ENCODE measurements at regions not wholly inside any gene's neighbourhood (a gene's known extent, or its start where the extent isn't known, plus 50 kb on each side); places are given as distances from the start of the nearest gene placed in this dataset.
"Not testable (repeated sequence)": the region's sequence is repeated elsewhere in the genome, so short reads cannot be mapped to it uniquely, and the experiment has no call there.

DNA sequence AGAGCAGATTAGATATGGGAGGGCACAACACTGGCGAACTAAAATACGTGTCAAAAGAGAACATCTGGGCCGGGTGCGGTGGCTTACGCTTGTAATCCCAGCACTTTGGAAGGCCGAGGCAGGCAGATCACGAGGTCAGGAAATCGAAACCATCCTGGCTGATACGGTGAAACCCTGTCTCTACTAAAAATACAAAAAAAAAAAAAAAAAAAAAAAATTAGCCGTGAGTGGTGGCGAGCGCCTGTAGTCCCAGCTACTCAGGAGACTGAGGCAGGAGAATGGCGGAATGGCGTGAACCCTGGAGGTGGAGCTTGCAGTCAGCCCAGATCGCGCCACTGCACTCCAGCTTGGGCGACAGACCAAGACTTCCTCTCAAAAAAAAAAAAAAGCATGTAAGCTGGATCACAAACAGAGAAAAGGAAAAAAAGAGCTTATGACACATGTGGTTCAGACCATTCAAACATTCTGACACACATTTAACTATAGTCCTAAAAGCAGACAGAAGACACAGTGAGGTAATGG, 1716.9 kb downstream of the SI start:
- DNase-seq, result not testable (repeated sequence)

GRCh38 chr3:163347944-163348343, 1730.4 kb downstream of the SI start:
- no peak for DNase-seq

- peak in 1 of 2 experiments; percentile 10 for DNase-seq
Observed at GRCh38 chr3:163335429-163335828, 1742.9 kb downstream of the SI start.

GRCh38 chr3:163328680-163329079, 1749.6 kb downstream of the SI start:
- no peak for DNase-seq

- DNase-seq, result no peak
Observed at GRCh38 chr3:163327086-163327485, 1751.2 kb downstream of the SI start.

- no peak for DNase-seq
Observed at GRCh38 chr3:163315786-163316185, 1762.5 kb downstream of the SI start.

DNA sequence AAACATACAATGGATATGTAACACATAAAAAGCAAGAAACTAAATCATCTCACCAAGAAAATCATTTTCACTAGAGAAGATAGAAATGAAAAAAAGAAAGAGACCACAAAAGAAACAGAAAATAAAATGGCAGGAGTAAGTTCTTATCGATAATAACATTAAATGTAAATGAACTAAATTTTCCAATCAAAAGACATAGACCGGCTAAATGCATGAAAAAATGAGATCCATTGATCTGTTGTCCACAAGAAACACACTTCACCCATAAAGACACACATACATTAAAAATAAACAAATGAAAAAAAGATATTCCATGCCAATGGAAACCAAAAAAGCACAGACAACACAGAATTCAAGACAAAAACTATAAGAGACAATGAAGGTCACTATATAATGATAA, 1771.9 kb downstream of the SI start:
- no peak for DNase-seq

DNA sequence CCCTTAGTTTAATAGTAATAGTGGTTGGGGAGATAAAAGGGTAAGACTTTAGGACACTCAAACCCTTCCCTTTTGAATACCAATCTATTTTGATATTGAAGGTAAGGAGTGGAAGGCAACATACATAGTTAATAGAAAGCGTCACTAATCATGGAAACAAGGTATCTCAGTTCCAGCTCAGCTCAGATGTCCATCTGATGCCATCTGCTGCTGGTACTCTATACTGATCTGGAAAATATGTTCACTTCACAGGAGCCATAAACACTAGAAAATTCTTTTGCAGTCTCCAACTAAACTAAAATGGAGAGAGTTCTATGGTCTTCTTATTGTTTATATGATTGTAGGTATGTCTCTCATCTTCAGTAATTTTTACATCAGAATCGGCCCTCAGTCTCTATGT, 1777.1 kb downstream of the OTOL1 start:
- DNase-seq, result no peak

DNA sequence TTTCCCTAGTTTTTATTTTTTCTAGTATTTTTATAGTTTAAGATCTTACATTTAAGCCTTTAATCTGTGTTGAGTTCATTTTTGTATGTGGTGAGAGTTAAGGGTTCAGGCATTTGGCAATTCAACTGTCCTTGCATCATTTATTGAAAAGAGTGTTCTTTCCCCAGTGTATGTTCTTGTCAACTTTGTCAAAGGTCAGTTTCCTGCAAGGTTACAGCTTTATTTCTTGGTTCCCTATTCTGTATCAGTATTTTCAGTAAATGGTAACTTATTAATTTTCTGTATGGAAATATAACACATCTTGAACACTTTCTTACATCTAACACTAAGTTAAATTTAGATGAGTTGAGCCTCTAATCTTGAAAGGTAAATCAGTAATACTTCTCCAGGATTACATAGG, 1770.1 kb downstream of the OTOL1 start:
- DNase-seq, result no peak

GRCh38 chr3:163261618-163262017, 1765.0 kb downstream of the OTOL1 start:
- no peak for DNase-seq

- DNase-seq, result no peak
Observed at GRCh38 chr3:163261056-163261455, 1764.4 kb downstream of the OTOL1 start.

DNA sequence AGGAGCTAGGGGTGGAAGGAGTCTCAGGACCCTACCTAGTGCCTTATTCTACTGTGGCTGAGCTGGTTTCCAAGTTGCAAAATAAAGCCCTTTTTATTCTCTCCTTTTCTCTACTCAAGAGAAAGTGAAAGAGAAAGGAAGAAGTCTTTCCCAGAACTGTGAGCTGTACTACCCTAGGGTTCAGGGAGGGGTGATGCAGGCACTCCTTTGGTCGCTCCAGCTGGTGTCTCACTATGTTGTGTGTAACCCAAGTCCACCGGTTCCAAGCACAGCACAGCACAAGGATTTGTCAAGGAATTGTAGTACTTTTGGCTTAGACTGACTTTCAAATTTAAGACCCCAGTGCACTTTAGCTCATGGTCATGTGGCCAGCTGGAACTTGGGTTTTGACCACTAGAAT, 1721.7 kb downstream of the OTOL1 start:
- no peak for DNase-seq

- no peak for DNase-seq
Observed at GRCh38 chr3:163213838-163214237, 1717.2 kb downstream of the OTOL1 start.

GRCh38 chr3:163196815-163197374, 1700.3 kb downstream of the OTOL1 start:
- DNase-seq, result no peak

DNA sequence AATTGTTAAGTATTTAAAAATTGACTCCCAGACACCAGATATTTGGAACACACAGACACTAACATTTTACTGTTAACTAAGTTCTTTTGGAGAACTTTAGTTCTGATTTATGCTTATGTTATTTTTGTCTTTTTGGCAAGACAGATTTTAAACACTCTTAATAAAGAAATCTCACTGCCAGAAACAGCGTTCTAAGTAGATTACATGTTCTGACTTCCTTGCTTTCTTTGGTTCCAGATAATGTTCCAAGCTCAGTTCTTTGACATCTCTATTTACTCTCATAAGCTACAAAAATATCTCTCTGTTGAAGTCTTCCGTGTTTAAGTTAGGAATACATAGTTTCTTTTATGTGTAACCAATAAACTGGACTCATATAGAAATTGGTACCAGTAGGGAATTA, 1699.6 kb downstream of the OTOL1 start:
- no peak for DNase-seq

GRCh38 chr3:163185721-163186350, 1689.2 kb downstream of the OTOL1 start:
- DNase-seq, result no peak

DNA sequence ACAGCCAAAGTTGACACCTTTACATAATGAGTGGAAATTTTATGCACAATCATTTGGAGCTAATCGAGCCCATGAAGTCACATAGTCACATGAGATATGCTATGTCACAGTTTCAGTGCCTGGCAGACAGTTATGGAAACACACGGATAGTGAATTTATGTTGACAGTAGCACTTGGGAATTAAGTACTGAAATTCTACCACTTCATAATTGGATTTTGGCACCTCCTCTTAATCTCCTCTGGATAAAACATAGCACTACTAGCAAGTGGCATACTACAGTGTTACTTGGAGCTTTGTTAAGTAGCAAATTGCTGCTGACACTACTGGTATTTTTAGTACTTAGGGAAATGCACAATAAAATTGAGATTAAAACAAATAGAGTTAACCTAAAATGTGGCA, 1679.4 kb downstream of the OTOL1 start:
- no peak for DNase-seq

GRCh38 chr3:163172513-163172912, 1675.9 kb downstream of the OTOL1 start:
- DNase-seq, result not testable (repeated sequence)

DNA sequence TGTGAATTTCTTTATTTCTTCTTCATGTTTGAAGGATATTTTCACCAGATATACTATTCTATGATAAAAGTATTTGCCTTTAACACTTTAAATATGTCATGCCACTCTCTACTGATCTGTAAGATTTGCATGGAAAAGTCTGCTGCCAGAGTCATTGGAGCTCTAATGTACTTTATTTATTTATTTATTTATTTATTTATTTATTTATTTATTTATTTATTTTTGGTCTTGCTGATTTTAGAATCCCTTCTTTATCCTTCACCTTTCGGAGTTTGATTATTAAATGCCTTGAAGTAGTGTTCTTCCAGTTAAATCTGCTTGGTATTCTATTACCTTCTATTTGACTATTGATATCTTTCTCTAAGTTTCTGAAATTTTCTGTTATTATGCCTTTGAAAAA, 1669.6 kb downstream of the OTOL1 start:
- DNase-seq, result no peak

DNA sequence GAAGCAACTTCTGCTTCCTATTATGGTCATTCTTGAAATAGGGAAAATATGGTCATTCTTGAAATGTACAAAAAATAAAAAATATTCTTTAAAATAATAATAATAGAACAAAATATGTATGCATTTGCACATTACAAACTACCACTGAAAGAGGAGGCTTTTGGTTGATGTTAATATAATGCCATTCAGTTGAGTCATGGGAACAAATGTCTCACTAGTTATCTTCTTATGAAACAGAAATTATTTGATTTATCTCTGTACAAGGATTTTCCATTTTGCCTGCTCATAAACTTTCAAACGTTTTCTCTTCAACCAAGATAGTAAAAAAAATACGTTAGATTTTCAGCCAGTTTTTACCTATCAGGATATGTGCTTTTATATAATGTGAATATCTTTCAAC, 1662.7 kb downstream of the OTOL1 start:
- DNase-seq, result no peak

DNA sequence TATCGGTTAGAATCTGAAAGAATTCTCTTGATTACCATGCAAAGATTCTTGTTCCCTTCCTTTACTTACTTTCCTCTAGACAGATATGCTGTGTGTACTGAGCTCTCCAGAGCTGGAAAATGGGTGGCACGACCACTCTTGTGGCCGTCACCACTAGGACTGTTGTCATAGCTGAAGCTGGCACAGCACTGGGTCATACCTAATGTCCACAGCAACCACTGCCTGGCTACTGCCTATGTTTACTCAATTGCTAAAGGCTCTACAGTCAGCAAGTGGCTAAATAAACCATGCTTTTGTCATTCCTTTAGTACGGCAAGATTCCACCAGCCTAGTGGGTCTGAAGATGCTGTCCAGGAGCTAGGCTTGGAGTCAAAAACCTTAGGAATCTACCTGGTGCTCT, 1643.0 kb downstream of the OTOL1 start:
- no peak for DNase-seq

GRCh38 chr3:163138258-163138657, 1641.7 kb downstream of the OTOL1 start:
- DNase-seq, result no peak

- DNase-seq, result no peak
Observed at GRCh38 chr3:163132111-163132510, 1635.5 kb downstream of the OTOL1 start.

DNA sequence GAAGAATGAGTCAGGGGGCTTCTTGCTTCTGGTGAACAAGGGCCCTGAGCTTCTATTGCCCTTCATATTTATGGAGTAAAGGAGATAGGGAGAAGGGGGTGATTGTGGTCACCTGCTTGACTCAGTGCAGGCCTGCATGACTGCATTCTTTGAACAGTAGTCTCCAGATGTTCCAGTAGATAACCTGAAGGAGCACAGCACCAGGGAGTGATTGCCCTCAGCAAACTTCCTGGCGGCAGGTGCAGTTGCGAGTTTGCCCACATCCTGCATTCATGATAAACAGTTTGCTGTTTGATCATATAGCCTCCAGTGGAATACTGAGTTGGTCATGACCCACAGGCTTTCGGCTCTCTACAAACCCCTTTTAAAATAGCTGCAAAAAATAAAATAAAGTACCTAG, 1632.7 kb downstream of the OTOL1 start:
- DNase-seq, result no peak

DNA sequence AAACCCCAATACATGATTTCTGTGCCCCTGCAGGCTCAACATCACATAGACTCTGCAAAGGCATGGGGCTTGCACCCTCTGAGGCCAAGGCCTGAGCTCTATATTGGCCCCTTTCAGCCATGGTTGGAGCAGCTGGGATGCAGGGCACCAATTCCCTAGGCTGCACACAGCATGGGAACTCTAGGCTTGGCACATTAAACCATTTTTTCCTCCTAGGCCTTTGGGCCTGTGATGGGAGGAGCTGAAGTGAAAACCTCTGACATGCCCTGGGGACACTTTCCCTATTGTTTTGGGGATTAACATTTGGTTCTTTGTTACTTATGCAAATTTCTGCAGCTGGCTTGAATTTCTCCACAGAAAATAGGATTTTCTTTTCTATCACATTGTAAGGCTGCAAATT, 1629.5 kb downstream of the OTOL1 start:
- DNase-seq, result no peak

Measured in NCI-H2081 (cell line).